PC-3 (cell line): ENCODE measurements at regions not wholly inside any gene's neighbourhood (a gene's known extent, or its start where the extent isn't known, plus 50 kb on each side); places are given as distances from the start of the nearest gene placed in this dataset.

Experiments used
- CTCF ChIP-seq: fragments of 300-600 bp; sonication (generic); conservative IDR thresholded peaks from 2 replicates; pipeline ENCODE4 v1.5.1; 2017; ENCODE audit warnings: antibody characterized with exemption, low read depth, mild to moderate bottlenecking, low read length
- EZH2 ChIP-seq: fragments of 300-600 bp; sonication (generic); IDR thresholded peaks from one replicate; pipeline ENCODE4 v1.6.1; 2017; ENCODE audit warnings: antibody characterized with exemption, mild to moderate bottlenecking, low read length; ENCODE audit not compliant: unreplicated experiment

DNA sequence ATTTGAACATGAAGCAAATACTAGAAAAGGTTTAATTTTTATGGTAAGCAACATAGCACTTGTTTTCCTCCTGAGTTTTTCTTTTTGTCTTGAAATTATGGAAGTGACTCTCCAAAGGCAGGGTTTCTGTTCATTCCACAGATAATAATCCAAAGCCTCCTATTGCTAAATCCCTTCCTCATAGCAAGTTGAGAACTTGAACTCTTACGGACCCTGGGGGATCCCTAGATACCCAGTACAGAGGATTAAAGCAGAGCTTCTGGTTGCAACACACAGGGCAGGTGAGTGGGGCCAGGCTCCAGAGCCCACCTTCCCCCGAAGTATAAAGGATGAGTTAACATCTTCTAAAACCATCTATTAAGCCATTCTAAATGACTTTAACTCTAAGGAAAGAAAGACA is 294.1 kb downstream of the RMST start:
- no peak for TF ChIP-seq CTCF
- no peak for TF ChIP-seq EZH2
